Naive thymus-derived CD4-positive, alpha-beta T cell (primary cell): ENCODE measurements at regions not wholly inside any gene's neighbourhood (a gene's known extent, or its start where the extent isn't known, plus 50 kb on each side); places are given as distances from the start of the nearest gene placed in this dataset.

Experiments used
- ATAC-seq: fragments of 150-1000 bp; cut with Tn5 transposase; 2 replicates; pipeline ENCODE4 v1.10.0; 2021; ENCODE audit warnings: mild to moderate bottlenecking, moderate library complexity
- CTCF ChIA-PET: fragments of 350-600 bp; sonication (Branson Sonifier 250); formaldehyde crosslinking; loops from one replicate; lab custom pipeline; 2021; ENCODE audit warnings: antibody characterized with exemption; lab: Charles Lee
- POLR2A ChIA-PET: fragments of 350-600 bp; sonication (Branson Sonifier 250); formaldehyde crosslinking; loops from one replicate; lab custom pipeline; 2021; ENCODE audit warnings: antibody characterized with exemption, inconsistent platforms; lab: Charles Lee
- DNase-seq, 9 donors: peaks; one replicate each; pipeline versions ENCODE4 v3.0.0 to v3.0.0-alpha.2; 2020 to 2022; ENCODE audit warnings: mixed read lengths in 1 of 9
- H3K27ac ChIP-seq: one replicate; pipeline ENCODE4 v1.7.0; 2013; ENCODE audit warnings: mild to moderate bottlenecking, low read depth, low read length, moderate library complexity
- H3K27me3 ChIP-seq, 2 donors: one replicate each; pipeline ENCODE4 v1.7.0; 2013; ENCODE audit warnings: low read length in 2 of 2, mild to moderate bottlenecking in 2 of 2, moderate library complexity in 2 of 2; ENCODE audit not compliant: control insufficient read depth in 2 of 2, insufficient read depth in 2 of 2
- H3K36me3 ChIP-seq, 3 experiments: 1 replicate in 2 of 3; 2 replicates in 1 of 3; pipeline ENCODE4 v1.7.0; 2013; ENCODE audit warnings: low read length in 3 of 3, mild to moderate bottlenecking in 3 of 3, moderate library complexity in 1 of 3; ENCODE audit not compliant: insufficient read depth in 3 of 3, control insufficient read depth in 2 of 3
- H3K4me1 ChIP-seq, 2 donors: one replicate each; pipeline ENCODE4 v1.7.0; 2013; ENCODE audit warnings: low read length in 2 of 2, mild to moderate bottlenecking in 2 of 2, moderate library complexity in 1 of 2; ENCODE audit not compliant: control insufficient read depth in 2 of 2, insufficient read depth in 2 of 2
- H3K4me3 ChIP-seq: 2 replicates; pipeline ENCODE4 v1.7.0; 2013; ENCODE audit warnings: mild to moderate bottlenecking, low read length
- H3K9me3 ChIP-seq, 3 experiments: 1 replicate in 2 of 3; 2 replicates in 1 of 3; pipeline ENCODE4 v1.7.0; 2013; ENCODE audit warnings: low read length in 3 of 3; ENCODE audit not compliant: control insufficient read depth in 2 of 3
- H3K27ac Mint-ChIP-seq, 9 donors: one replicate each; pipeline ENCODE4 v1.8.0; 2020 to 2022; ENCODE audit warnings: mixed read lengths in 9 of 9, mild to moderate bottlenecking in 8 of 9, moderate library complexity in 5 of 9, inconsistent platforms in 2 of 9
- H3K27me3 Mint-ChIP-seq, 5 donors: one replicate each; pipeline ENCODE4 v1.8.0; 2021 to 2022; ENCODE audit warnings: mixed read lengths in 5 of 5, mild to moderate bottlenecking in 1 of 5
- H3K36me3 Mint-ChIP-seq, 5 donors: one replicate each; pipeline ENCODE4 v1.8.0; 2020 to 2022; ENCODE audit warnings: mixed read lengths in 5 of 5, mild to moderate bottlenecking in 3 of 5, inconsistent platforms in 1 of 5
- H3K4me1 Mint-ChIP-seq, 7 donors: one replicate each; pipeline ENCODE4 v1.8.0; 2020 to 2022; ENCODE audit warnings: mixed read lengths in 7 of 7, mild to moderate bottlenecking in 3 of 7, inconsistent platforms in 1 of 7
- H3K4me3 Mint-ChIP-seq, 10 donors: one replicate each; pipeline ENCODE4 v1.8.0; 2020 to 2022; ENCODE audit warnings: mild to moderate bottlenecking in 10 of 10, mixed read lengths in 10 of 10, moderate library complexity in 6 of 10, inconsistent platforms in 2 of 10
- H3K9me3 Mint-ChIP-seq, 11 donors: one replicate each; pipeline ENCODE4 v1.8.0; 2020 to 2022; ENCODE audit warnings: mixed read lengths in 11 of 11, mild to moderate bottlenecking in 4 of 11, inconsistent platforms in 1 of 11, moderate library complexity in 1 of 11
- intact Hi-C, 2 donors: fragments of 100-400 bp; cut with micrococcal nuclease; formaldehyde crosslinking; loops; one replicate each; pipeline ENCODE4 v1.15.1; 2023

DNA sequence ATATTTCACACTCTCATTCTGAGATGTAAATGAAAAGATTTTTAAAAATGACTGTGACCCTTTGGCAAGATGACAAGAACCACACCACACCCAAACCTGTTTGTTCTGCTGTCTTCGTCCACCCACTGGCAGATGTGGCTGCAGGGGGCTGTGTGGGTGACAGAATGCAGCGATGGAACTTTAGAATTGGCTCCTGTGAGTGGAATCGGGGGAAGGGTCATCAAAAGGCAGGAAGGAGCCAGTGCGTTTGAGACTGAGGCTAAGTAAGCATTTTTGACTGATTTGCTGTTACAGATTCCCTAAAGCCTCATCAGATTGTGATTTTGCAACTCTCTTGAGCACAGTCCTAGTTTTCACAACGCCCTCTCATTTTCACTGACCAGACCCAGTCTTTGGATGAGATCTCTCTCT, 111.2 kb upstream of the ADGRL2 start:
- no peaks in the 10 kb centered on the region for H3K36me3 Mint-ChIP-seq
- POLR2A ChIA-PET: no interaction called here
- peaks cover 0 to 2% (median 0%) of the 10 kb centered on the region in 7 donors for H3K4me1 Mint-ChIP-seq
- peaks cover 0 to 25% (median 6%) of the 10 kb centered on the region in 11 donors for H3K9me3 Mint-ChIP-seq
- CTCF ChIA-PET: no interaction called here
- Histone ChIP-seq H3K4me1 (no peaks in the 10 kb centered on the region), H3K36me3 (no peaks in the 10 kb centered on the region), H3K4me3 (no peak overlapping the region), H3K27ac (no peak overlapping the region), H3K27me3 (no peaks in the 10 kb centered on the region), H3K9me3 (no peaks in the 10 kb centered on the region)
- no peak overlapping the region for H3K4me3 Mint-ChIP-seq
- DNase-seq (no peak), ATAC-seq (no peak)
- H3K27me3 Mint-ChIP-seq: peaks cover 0 to 6% (median 0%) of the 10 kb centered on the region in 5 donors
- H3K27ac Mint-ChIP-seq: no peak overlapping the region
- intact Hi-C loops: no loop called here

DNA sequence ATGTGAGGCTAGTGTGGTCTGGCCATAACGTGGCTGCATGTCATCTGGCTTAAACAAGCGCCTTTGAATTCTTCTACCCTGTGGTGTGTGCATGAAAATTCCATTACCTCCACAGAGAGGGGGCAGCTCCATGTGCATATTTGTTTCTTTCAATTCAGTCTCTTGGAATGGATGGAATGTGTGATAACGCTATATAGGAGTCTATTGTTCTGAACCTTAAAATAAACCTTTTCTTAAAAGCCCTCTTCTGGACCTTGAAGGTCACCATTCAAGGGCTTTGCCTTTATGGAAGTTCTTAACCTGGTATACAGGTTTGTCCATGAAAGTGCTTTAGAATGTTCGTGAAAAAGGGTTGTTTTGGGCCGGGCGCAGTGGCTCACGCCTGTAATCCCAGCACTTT, 118.2 kb upstream of the ADGRL2 start:
- CTCF ChIA-PET: no interaction called here
- H3K4me1 Mint-ChIP-seq: no peaks in the 10 kb centered on the region
- no peak overlapping the region for H3K27ac Mint-ChIP-seq
- H3K36me3 Mint-ChIP-seq: no peaks in the 10 kb centered on the region
- ATAC-seq (no peak), DNase-seq (no peak)
- H3K36me3 ChIP-seq: no peaks in the 10 kb centered on the region
- intact Hi-C loops: no loop called here
- H3K27me3 Mint-ChIP-seq: no peaks in the 10 kb centered on the region
- H3K9me3 Mint-ChIP-seq: peaks cover 0 to 15% (median 3%) of the 10 kb centered on the region in 11 donors
- no peak overlapping the region for H3K27ac ChIP-seq
- H3K9me3 ChIP-seq: no peaks in the 10 kb centered on the region
- H3K4me3 Mint-ChIP-seq: no peak overlapping the region
- POLR2A ChIA-PET: no interaction called here
- no peaks in the 10 kb centered on the region for H3K27me3 ChIP-seq
- H3K4me1 ChIP-seq: no peaks in the 10 kb centered on the region
- no peak overlapping the region for H3K4me3 ChIP-seq

DNA sequence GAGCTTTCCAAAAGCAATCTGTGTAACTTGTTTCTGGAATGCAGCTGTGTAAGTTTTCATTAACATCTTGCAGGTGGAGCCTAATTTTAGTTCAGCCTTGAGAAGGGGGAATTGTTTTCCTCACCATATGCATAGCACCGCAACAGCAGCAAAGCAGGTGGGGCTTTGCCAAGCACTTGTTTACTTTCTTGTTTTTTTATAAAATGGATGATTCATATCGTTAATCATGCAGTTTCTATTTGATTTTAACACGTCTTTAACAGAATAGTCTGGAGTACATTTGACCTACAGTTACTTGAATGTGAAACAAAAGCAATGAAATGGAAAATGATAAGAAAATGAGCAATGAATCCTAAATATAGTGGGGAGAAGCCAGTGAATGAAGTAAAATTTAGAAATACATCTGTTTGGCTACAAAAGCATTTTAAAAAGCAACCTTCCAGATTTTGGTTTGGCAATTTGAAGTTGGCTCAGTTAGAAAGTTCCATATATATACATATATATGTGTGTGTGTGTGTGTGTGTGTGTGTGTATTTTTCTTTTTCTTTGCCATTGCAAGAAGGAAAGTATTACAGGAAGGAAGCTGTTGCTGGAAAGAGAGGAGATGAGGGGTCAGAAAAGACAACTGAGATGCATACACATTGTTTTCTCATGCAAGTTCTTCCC, 119.0 kb upstream of the ADGRL2 start:
- Mint-ChIP-seq H3K9me3 (peaks cover 0 to 11% (median 3%) of the 10 kb centered on the region in 11 donors), H3K4me3 (no peak overlapping the region)
- CTCF ChIA-PET: no interaction called here

GRCh38 chr1:81681114-81681513, 119.6 kb upstream of the ADGRL2 start:
- H3K4me3 ChIP-seq: no peak overlapping the region
- Mint-ChIP-seq H3K4me3 (no peak overlapping the region), H3K27me3 (no peaks in the 10 kb centered on the region)

More for the DNA sequence above, 119.0 kb upstream of the ADGRL2 start:
- H3K4me1 ChIP-seq: no peaks in the 10 kb centered on the region
- intact Hi-C loops: no loop called here
- H3K27me3 ChIP-seq: no peaks in the 10 kb centered on the region
- H3K27me3 Mint-ChIP-seq: no peaks in the 10 kb centered on the region
- no peak overlapping the region for H3K27ac Mint-ChIP-seq
- H3K4me3 ChIP-seq: no peak overlapping the region
- DNase-seq: no peak
- POLR2A ChIA-PET: no interaction called here
- no peaks in the 10 kb centered on the region for H3K36me3 Mint-ChIP-seq
- H3K4me1 Mint-ChIP-seq: no peaks in the 10 kb centered on the region
- H3K9me3 ChIP-seq: no peaks in the 10 kb centered on the region
- no peak overlapping the region for H3K27ac ChIP-seq
- no peak for ATAC-seq
- H3K36me3 ChIP-seq: no peaks in the 10 kb centered on the region

GRCh38 chr1:81679942-81680341, 120.8 kb upstream of the ADGRL2 start:
- H3K9me3 ChIP-seq: no peaks in the 10 kb centered on the region
- no peak overlapping the region for H3K27ac ChIP-seq
- no peaks in the 10 kb centered on the region for H3K27me3 Mint-ChIP-seq
- ChIA-PET CTCF (interaction anchor here (0.6 kb wide), 1 partner anchor 153 kb away, joined by 3 read pairs; no protein-coding TSS in a partner anchor), POLR2A (no interaction called here)
- DNase-seq (no peak), ATAC-seq (no peak)
- H3K4me1 Mint-ChIP-seq: no peaks in the 10 kb centered on the region
- no peak overlapping the region for H3K27ac Mint-ChIP-seq
- H3K4me3 ChIP-seq: no peak overlapping the region
- no peaks in the 10 kb centered on the region for H3K4me1 ChIP-seq
- peaks cover 0 to 6% (median 3%) of the 10 kb centered on the region in 11 donors for H3K9me3 Mint-ChIP-seq
- H3K27me3 ChIP-seq: no peaks in the 10 kb centered on the region
- H3K36me3 Mint-ChIP-seq: no peaks in the 10 kb centered on the region
- no peaks in the 10 kb centered on the region for H3K36me3 ChIP-seq
- no peak overlapping the region for H3K4me3 Mint-ChIP-seq
- intact Hi-C loops: no loop called here

More at GRCh38 chr1:81681114-81681513, 119.6 kb upstream of the ADGRL2 start:
- Mint-ChIP-seq H3K36me3 (no peaks in the 10 kb centered on the region), H3K4me1 (no peaks in the 10 kb centered on the region), H3K9me3 (peaks cover 0 to 7% (median 3%) of the 10 kb centered on the region in 11 donors), H3K27ac (no peak overlapping the region)
- H3K27ac ChIP-seq: no peak overlapping the region
- H3K4me1 ChIP-seq: no peaks in the 10 kb centered on the region
- H3K36me3 ChIP-seq: no peaks in the 10 kb centered on the region
- H3K9me3 ChIP-seq: no peaks in the 10 kb centered on the region
- POLR2A ChIA-PET: no interaction called here
- intact Hi-C loops: no loop called here
- CTCF ChIA-PET: no interaction called here
- ATAC-seq: no peak
- no peak for DNase-seq
- H3K27me3 ChIP-seq: no peaks in the 10 kb centered on the region

DNA sequence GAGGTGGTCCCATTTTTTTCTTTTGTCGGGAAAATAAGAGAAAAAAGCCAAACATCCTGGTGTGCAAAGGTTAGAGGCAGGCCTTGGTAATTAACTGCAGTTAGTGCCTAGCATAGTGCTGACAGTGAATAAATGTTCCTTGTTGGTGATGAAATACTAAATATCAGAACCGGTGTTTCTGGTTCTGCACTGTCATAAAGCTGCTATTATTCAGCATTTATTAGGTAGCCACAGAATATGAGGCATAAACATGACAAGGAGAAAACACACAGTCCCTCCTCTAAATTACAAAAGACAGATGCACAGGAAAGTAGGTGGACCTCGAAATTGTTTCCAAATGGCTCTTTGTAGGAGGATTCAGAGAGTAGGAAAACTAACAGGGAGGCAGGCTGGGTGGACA, 122.0 kb upstream of the ADGRL2 start:
- no peaks in the 10 kb centered on the region for H3K27me3 Mint-ChIP-seq
- H3K4me3 ChIP-seq: no peak overlapping the region
- no peak overlapping the region for H3K27ac ChIP-seq
- ChIA-PET POLR2A (no interaction called here), CTCF (no interaction called here)
- DNase-seq: no peak
- no peak overlapping the region for H3K27ac Mint-ChIP-seq
- peaks cover 0 to 6% (median 0%) of the 10 kb centered on the region in 11 donors for H3K9me3 Mint-ChIP-seq
- H3K27me3 ChIP-seq: no peaks in the 10 kb centered on the region
- H3K4me3 Mint-ChIP-seq: no peak overlapping the region
- H3K9me3 ChIP-seq: no peaks in the 10 kb centered on the region
- no peaks in the 10 kb centered on the region for H3K36me3 ChIP-seq
- H3K4me1 Mint-ChIP-seq: no peaks in the 10 kb centered on the region
- ATAC-seq: no peak
- intact Hi-C loops: no loop called here
- H3K4me1 ChIP-seq: no peaks in the 10 kb centered on the region
- no peaks in the 10 kb centered on the region for H3K36me3 Mint-ChIP-seq

DNA sequence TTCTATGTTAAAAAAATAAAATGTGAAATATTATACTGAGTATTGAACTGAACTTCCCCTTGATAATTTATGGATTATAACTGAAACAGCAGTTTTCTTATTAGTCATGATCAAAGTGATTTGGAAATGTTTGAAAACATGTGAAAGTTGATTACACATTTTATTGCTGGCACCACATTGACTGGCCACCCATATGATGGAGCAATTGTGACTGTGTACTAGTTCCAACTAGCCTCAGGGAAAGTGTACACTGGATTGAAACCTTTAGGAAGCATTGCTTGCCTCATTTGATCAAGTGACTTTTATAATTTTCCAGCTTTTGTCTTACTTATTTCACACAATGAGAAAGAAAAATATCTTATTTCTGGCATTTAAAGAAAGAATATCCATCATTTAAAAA, 128.0 kb upstream of the ADGRL2 start:
- ChIA-PET POLR2A (no interaction called here), CTCF (no interaction called here)
- no peaks in the 10 kb centered on the region for H3K9me3 ChIP-seq
- intact Hi-C loops: no loop called here
- H3K4me1 Mint-ChIP-seq: no peaks in the 10 kb centered on the region
- no peaks in the 10 kb centered on the region for H3K36me3 Mint-ChIP-seq
- DNase-seq (no peak), ATAC-seq (no peak)
- no peak overlapping the region for H3K4me3 Mint-ChIP-seq
- H3K27me3 ChIP-seq: no peaks in the 10 kb centered on the region
- no peak overlapping the region for H3K27ac Mint-ChIP-seq
- H3K27me3 Mint-ChIP-seq: no peaks in the 10 kb centered on the region
- peaks cover 0 to 9% (median 4%) of the 10 kb centered on the region in 11 donors for H3K9me3 Mint-ChIP-seq
- H3K36me3 ChIP-seq: no peaks in the 10 kb centered on the region
- H3K27ac ChIP-seq: no peak overlapping the region
- H3K4me3 ChIP-seq: no peak overlapping the region
- no peaks in the 10 kb centered on the region for H3K4me1 ChIP-seq
